Stimulated activated effector memory CD8-positive, alpha-beta T cell treated with anti-CD3 and anti-CD28 coated beads, Interleukin-12 subunit alpha, Interleukin-12 subunit beta, amount 100 ng/mL, for 72 hours (primary cell): ENCODE measurements at regions not wholly inside any gene's neighbourhood (a gene's known extent, or its start where the extent isn't known, plus 50 kb on each side); places are given as distances from the start of the nearest gene placed in this dataset.
A peak's percentile ranks its signal among the peaks of the same experiment; 100 is the strongest.

Experiments used
- ATAC-seq: fragments of 150-1000 bp; cut with Tn5 transposase; 2 replicates; pipeline ENCODE4 v1.10.0; 2021
- DNase-seq, 2 donors: peaks; one replicate each; pipeline ENCODE4 v3.0.0; 2021 to 2022; ENCODE audit warnings: low spot score in 2 of 2
- H3K27ac Mint-ChIP-seq: one replicate; pipeline ENCODE4 v1.8.0; 2022; ENCODE audit warnings: mild to moderate bottlenecking, mixed read lengths
- H3K36me3 Mint-ChIP-seq: one replicate; pipeline ENCODE4 v1.8.0; 2022; ENCODE audit warnings: mild to moderate bottlenecking, mixed read lengths
- H3K4me1 Mint-ChIP-seq: one replicate; pipeline ENCODE4 v1.8.0; 2022; ENCODE audit warnings: mixed read lengths
- H3K4me3 Mint-ChIP-seq: one replicate; pipeline ENCODE4 v1.8.0; 2022; ENCODE audit warnings: mild to moderate bottlenecking, mixed read lengths
- H3K9me3 Mint-ChIP-seq: one replicate; pipeline ENCODE4 v1.8.0; 2022; ENCODE audit warnings: mixed read lengths

DNA sequence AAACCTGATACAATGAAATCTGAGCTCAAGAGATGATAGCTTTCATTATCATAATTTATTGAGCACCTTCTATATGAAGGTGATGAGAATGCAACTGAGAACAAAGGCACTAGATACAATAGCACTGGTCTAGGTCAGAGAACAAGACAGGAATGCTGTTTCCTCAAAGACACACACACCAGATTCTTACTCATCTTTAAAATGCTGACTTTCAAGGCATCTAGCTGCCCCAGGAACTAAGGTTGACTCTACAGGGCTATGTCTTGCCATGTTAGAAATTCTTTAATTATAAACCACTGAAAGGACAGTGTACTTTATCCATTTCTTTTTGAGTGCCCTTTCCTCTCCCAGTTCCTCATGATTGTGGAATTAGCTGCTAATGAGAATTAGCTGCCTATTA lies 195.4 kb upstream of the RMST start:
- no peak for DNase-seq
- H3K4me3 Mint-ChIP-seq, result no peak overlapping the region
- no peaks in the 10 kb centered on the region for H3K36me3 Mint-ChIP-seq
- no peaks in the 10 kb centered on the region for H3K4me1 Mint-ChIP-seq
- H3K27ac Mint-ChIP-seq, result no peak overlapping the region
- no peak for ATAC-seq
- peaks cover 3% of the 10 kb centered on the region for H3K9me3 Mint-ChIP-seq

DNA sequence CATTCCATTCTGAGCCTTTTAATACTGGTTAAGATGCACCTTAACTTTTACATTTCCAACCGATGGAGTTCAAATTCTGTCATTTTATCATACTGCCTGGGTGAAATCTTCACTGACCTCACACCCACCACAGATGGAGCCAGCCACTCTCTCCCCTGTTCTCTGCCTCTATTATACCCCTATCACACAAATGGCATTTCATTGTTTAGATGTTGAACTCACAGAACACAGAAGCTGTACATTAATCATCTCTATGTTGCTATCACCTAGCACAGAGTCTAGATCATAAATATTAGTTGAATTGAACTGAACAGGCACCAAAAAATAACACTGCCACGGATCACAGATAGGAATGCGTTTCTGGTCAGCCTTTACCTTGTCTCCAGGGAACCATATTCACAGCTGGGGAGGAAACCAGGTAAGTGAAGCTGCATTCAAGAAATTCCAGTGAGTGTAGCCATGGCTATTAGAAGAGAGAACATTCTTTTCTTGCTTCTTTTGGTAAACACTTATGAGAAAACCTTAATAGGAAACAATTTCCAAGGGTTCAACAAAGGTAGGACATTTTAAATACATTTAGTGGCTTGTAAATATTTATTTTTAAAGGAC lies 194.9 kb upstream of the RMST start:
- H3K27ac Mint-ChIP-seq, result no peak overlapping the region
- no peaks in the 10 kb centered on the region for H3K36me3 Mint-ChIP-seq
- H3K4me3 Mint-ChIP-seq, result no peak overlapping the region
- H3K9me3 Mint-ChIP-seq, result peaks cover 3% of the 10 kb centered on the region
- DNase-seq (no peak), ATAC-seq (no peak)
- no peaks in the 10 kb centered on the region for H3K4me1 Mint-ChIP-seq

- no peak overlapping the region for H3K4me3 Mint-ChIP-seq
- no peaks in the 10 kb centered on the region for H3K4me1 Mint-ChIP-seq
- ATAC-seq (no peak), DNase-seq (no peak)
- H3K36me3 Mint-ChIP-seq, result no peaks in the 10 kb centered on the region
- H3K27ac Mint-ChIP-seq, result no peak overlapping the region
- no peaks in the 10 kb centered on the region for H3K9me3 Mint-ChIP-seq
Observed at GRCh38 chr12:97272471-97272870, 190.1 kb upstream of the RMST start.

DNA sequence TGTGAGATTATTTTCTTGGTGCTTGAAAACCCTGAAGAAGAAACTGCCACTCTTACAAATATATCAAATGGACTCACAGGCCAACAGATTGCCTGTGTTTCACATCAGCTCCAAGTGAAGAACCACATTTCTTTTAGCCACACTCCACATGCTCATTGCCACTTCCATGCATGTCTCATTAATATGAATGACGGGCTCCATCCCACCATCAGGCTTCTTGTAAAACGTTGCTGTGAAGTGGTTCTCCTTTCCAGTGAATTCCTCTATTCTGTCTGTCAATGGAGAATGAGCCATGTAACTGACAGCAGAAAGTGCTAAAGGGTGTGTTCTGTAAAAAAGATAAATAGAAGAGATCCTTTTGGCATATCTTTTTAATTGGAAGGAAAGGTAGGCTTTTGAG lies 188.2 kb upstream of the RMST start:
- no peaks in the 10 kb centered on the region for H3K9me3 Mint-ChIP-seq
- ATAC-seq (no peak), DNase-seq (no peak)
- no peaks in the 10 kb centered on the region for H3K4me1 Mint-ChIP-seq
- no peaks in the 10 kb centered on the region for H3K36me3 Mint-ChIP-seq
- H3K4me3 Mint-ChIP-seq, result no peak overlapping the region
- H3K27ac Mint-ChIP-seq, result no peak overlapping the region

- Mint-ChIP-seq H3K27ac (no peak overlapping the region), H3K4me1 (no peaks in the 10 kb centered on the region), H3K36me3 (no peaks in the 10 kb centered on the region), H3K4me3 (no peak overlapping the region), H3K9me3 (no peaks in the 10 kb centered on the region)
- ATAC-seq (no peak), DNase-seq (no peak)
Observed at GRCh38 chr12:97275256-97275655, 187.3 kb upstream of the RMST start.

GRCh38 chr12:97275728-97276590 lies 186.6 kb upstream of the RMST start:
- no peaks in the 10 kb centered on the region for H3K4me1 Mint-ChIP-seq
- no peak overlapping the region for H3K27ac Mint-ChIP-seq
- no peaks in the 10 kb centered on the region for H3K9me3 Mint-ChIP-seq
- H3K36me3 Mint-ChIP-seq, result no peaks in the 10 kb centered on the region
- ATAC-seq, result peak; percentile 24
- H3K4me3 Mint-ChIP-seq, result no peak overlapping the region
- no peak for DNase-seq

GRCh38 chr12:97276661-97277429 lies 185.8 kb upstream of the RMST start:
- DNase-seq (no peak), ATAC-seq (no peak)
- no peak overlapping the region for H3K27ac Mint-ChIP-seq
- no peaks in the 10 kb centered on the region for H3K9me3 Mint-ChIP-seq
- H3K4me1 Mint-ChIP-seq, result no peaks in the 10 kb centered on the region
- H3K36me3 Mint-ChIP-seq, result no peaks in the 10 kb centered on the region
- H3K4me3 Mint-ChIP-seq, result no peak overlapping the region

GRCh38 chr12:97283297-97283696 lies 179.3 kb upstream of the RMST start:
- no peaks in the 10 kb centered on the region for H3K9me3 Mint-ChIP-seq
- no peak overlapping the region for H3K27ac Mint-ChIP-seq
- no peaks in the 10 kb centered on the region for H3K4me1 Mint-ChIP-seq
- DNase-seq (no peak), ATAC-seq (no peak)
- no peak overlapping the region for H3K4me3 Mint-ChIP-seq
- H3K36me3 Mint-ChIP-seq, result no peaks in the 10 kb centered on the region

DNA sequence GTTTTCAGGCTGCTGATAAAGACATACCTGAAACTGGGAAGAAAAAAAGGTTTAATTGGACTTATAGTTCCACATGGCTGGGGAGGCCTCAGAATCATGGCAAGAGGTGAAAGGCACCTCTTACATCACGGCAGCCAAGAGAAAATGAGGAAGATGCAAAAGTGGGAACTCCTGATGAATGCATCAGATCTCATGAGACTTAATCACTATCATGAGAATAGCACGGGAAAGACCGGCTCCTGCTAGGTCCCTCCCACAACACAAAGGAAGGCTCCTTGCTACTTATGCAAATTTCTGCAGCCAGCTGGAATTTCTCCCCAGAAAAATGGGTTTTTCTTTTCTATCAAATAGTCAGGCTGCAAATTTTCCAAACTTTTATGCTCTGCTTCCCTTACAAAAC lies 174.1 kb upstream of the RMST start:
- no peaks in the 10 kb centered on the region for H3K9me3 Mint-ChIP-seq

GRCh38 chr12:97292588-97292987 lies 170.0 kb upstream of the RMST start:
- no peak for ATAC-seq
- peaks cover 2% of the 10 kb centered on the region for H3K9me3 Mint-ChIP-seq
- no peaks in the 10 kb centered on the region for H3K36me3 Mint-ChIP-seq
- no peak for DNase-seq
- H3K27ac Mint-ChIP-seq, result no peak overlapping the region
- no peak overlapping the region for H3K4me3 Mint-ChIP-seq
- no peaks in the 10 kb centered on the region for H3K4me1 Mint-ChIP-seq

More for the DNA sequence above, 174.1 kb upstream of the RMST start:
- H3K27ac Mint-ChIP-seq, result no peak overlapping the region
- no peaks in the 10 kb centered on the region for H3K4me1 Mint-ChIP-seq
- DNase-seq (no peak), ATAC-seq (no peak)
- H3K36me3 Mint-ChIP-seq, result no peaks in the 10 kb centered on the region
- H3K4me3 Mint-ChIP-seq, result no peak overlapping the region

GRCh38 chr12:97293541-97293940 lies 169.1 kb upstream of the RMST start:
- Mint-ChIP-seq H3K9me3 (peaks cover 2% of the 10 kb centered on the region), H3K4me1 (no peaks in the 10 kb centered on the region), H3K27ac (no peak overlapping the region), H3K36me3 (no peaks in the 10 kb centered on the region), H3K4me3 (no peak overlapping the region)
- DNase-seq (no peak), ATAC-seq (no peak)

- Mint-ChIP-seq H3K4me1 (no peaks in the 10 kb centered on the region), H3K4me3 (no peak overlapping the region), H3K27ac (no peak overlapping the region), H3K9me3 (peaks cover 1% of the 10 kb centered on the region), H3K36me3 (no peaks in the 10 kb centered on the region)
- ATAC-seq (no peak), DNase-seq (no peak)
Observed at GRCh38 chr12:97299847-97300246, 162.8 kb upstream of the RMST start.

DNA sequence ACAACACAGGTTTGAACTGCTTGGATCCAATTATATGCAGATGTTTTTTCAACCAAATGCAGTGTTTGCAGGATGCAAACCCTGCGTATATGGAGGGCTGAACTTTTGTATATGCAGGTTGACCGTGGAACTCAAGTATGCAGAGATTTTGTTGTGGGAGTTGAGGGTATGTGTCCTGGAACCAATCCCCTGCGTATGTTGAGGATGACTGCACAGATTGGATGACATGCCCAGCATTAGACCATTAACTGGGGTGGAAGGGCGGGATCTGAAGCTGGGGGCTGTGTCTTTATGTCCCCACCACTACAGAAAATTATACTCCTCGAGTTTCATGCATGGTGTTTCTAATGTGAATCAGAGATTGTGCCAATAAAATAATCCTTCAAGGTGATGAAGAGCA lies 162.2 kb upstream of the RMST start:
- H3K27ac Mint-ChIP-seq, result no peak overlapping the region
- ATAC-seq, result no peak
- H3K4me3 Mint-ChIP-seq, result no peak overlapping the region
- no peaks in the 10 kb centered on the region for H3K36me3 Mint-ChIP-seq
- H3K4me1 Mint-ChIP-seq, result no peaks in the 10 kb centered on the region
- DNase-seq, result no peak
- H3K9me3 Mint-ChIP-seq, result no peaks in the 10 kb centered on the region

DNA sequence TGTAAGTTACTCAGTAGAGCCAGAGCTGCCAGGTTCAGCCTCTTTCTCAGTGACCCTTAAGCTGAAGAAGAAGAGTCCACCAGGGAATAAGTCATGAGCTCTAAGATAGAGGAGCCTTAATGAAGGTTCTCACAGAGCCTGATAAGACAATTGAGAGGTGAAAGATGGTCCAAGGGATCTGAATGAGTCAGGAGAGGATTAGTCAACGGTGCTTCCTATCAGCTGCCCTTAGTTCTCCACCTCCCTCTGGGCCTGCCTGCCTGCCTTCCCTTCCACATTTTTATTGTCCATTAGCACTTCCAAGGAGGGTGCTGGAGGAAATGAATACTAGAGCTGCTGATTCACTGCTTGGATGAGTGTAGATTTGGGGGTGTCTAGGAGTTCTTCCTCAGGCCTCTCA lies 161.7 kb upstream of the RMST start:
- ATAC-seq (peak; percentile 37), DNase-seq (no peak)
- Mint-ChIP-seq H3K9me3 (no peaks in the 10 kb centered on the region), H3K4me3 (no peak overlapping the region), H3K4me1 (no peaks in the 10 kb centered on the region), H3K27ac (no peak overlapping the region), H3K36me3 (no peaks in the 10 kb centered on the region)

GRCh38 chr12:97301576-97301975 lies 161.0 kb upstream of the RMST start:
- no peak for ATAC-seq
- no peak overlapping the region for H3K27ac Mint-ChIP-seq
- no peaks in the 10 kb centered on the region for H3K4me1 Mint-ChIP-seq
- H3K9me3 Mint-ChIP-seq, result no peaks in the 10 kb centered on the region
- H3K4me3 Mint-ChIP-seq, result no peak overlapping the region
- H3K36me3 Mint-ChIP-seq, result no peaks in the 10 kb centered on the region
- no peak for DNase-seq

- ATAC-seq (no peak), DNase-seq (no peak)
- no peaks in the 10 kb centered on the region for H3K36me3 Mint-ChIP-seq
- H3K4me3 Mint-ChIP-seq, result no peak overlapping the region
- no peaks in the 10 kb centered on the region for H3K4me1 Mint-ChIP-seq
- H3K9me3 Mint-ChIP-seq, result no peaks in the 10 kb centered on the region
- no peak overlapping the region for H3K27ac Mint-ChIP-seq
Observed at GRCh38 chr12:97305651-97306050, 157.0 kb upstream of the RMST start.
